ENCODE measurements at regions not wholly inside any gene's neighbourhood (a gene's known extent, or its start where the extent isn't known, plus 50 kb on each side); places are given as distances from the start of the nearest gene placed in this dataset.

GRCh38 chr2:38168710-38169480 is 92.9 kb upstream of the CYP1B1 start:
- Histone ChIP-seq H3K4me3 (ENCODE audit: low read depth, low read length, poor library complexity, severe bottlenecking) (no peak overlapping the region), H3K79me2 (ENCODE audit: insufficient read depth, low read depth, low read length) (no peaks in the 10 kb centered on the region), H3K36me3 (ENCODE audit: insufficient read depth, low read length) (no peaks in the 10 kb centered on the region), H3K9me2 (ENCODE audit: insufficient read depth, low read length) (no peaks in the 10 kb centered on the region), H4K20me1 (ENCODE audit: insufficient read depth, low read length) (no peaks in the 10 kb centered on the region), H2AFZ (ENCODE audit: low read length) (no peak overlapping the region), H3K27ac (ENCODE audit: low read depth, low read length, poor library complexity, severe bottlenecking) (no peak overlapping the region), H3K4me2 (ENCODE audit: low read length) (no peak overlapping the region), H3K4me1 (ENCODE audit: insufficient read depth, low read length, poor library complexity, severe bottlenecking) (no peaks in the 10 kb centered on the region), H3K9me3 (ENCODE audit: low read length) (no peaks in the 10 kb centered on the region)
- ChIA-PET CTCF (ENCODE audit: unreplicated experiment) (no interaction called here), POLR2A (no interaction called here)
- TF ChIP-seq CTCF (conservative IDR thresholded peaks at IDR 0.05; ENCODE audit: low read length): no peak
- no peak for TF ChIP-seq EZH2phosphoT487 (IDR thresholded peaks at IDR 0.05; ENCODE audit: borderline replicate concordance, low read depth, low read length)
- no TSS peak for BruUV-seq (replicated peaks)
- intact Hi-C loops (cut with micrococcal nuclease; ENCODE audit: unreplicated experiment): no loop called here
- DNase-seq (ENCODE audit: low spot score): no peak

GRCh38 chr2:38167968-38168350 is 92.0 kb upstream of the CYP1B1 start:
- POLR2A ChIA-PET: no interaction called here
- no peaks in the 10 kb centered on the region for H4K20me1 ChIP-seq (ENCODE audit: insufficient read depth, low read length)
- BruUV-seq (replicated peaks): no TSS peak
- H2AFZ ChIP-seq (ENCODE audit: low read length): no peak overlapping the region
- no peaks in the 10 kb centered on the region for H3K36me3 ChIP-seq (ENCODE audit: insufficient read depth, low read length)
- no peak overlapping the region for H3K27ac ChIP-seq (ENCODE audit: low read depth, low read length, poor library complexity, severe bottlenecking)
- CTCF ChIA-PET (ENCODE audit: unreplicated experiment): no interaction called here
- no peaks in the 10 kb centered on the region for H3K9me3 ChIP-seq (ENCODE audit: low read length)
- no peaks in the 10 kb centered on the region for H3K79me2 ChIP-seq (ENCODE audit: insufficient read depth, low read depth, low read length)
- H3K4me3 ChIP-seq (ENCODE audit: low read depth, low read length, poor library complexity, severe bottlenecking): no peak overlapping the region
- H3K4me2 ChIP-seq (ENCODE audit: low read length): no peak overlapping the region
- H3K9me2 ChIP-seq (ENCODE audit: insufficient read depth, low read length): no peaks in the 10 kb centered on the region
- DNase-seq (ENCODE audit: low spot score): no peak
- H3K4me1 ChIP-seq (ENCODE audit: insufficient read depth, low read length, poor library complexity, severe bottlenecking): no peaks in the 10 kb centered on the region
- intact Hi-C loops (cut with micrococcal nuclease; ENCODE audit: unreplicated experiment): no loop called here
- TF ChIP-seq EZH2phosphoT487 (IDR thresholded peaks at IDR 0.05; ENCODE audit: borderline replicate concordance, low read depth, low read length) (no peak), CTCF (conservative IDR thresholded peaks at IDR 0.05; ENCODE audit: low read length) (no peak)

- H2AFZ ChIP-seq (ENCODE audit: low read length): no peak overlapping the region
- intact Hi-C loops (cut with micrococcal nuclease; ENCODE audit: unreplicated experiment): no loop called here
- no peaks in the 10 kb centered on the region for H3K9me2 ChIP-seq (ENCODE audit: insufficient read depth, low read length)
- no peaks in the 10 kb centered on the region for H3K79me2 ChIP-seq (ENCODE audit: insufficient read depth, low read depth, low read length)
- H3K4me3 ChIP-seq (ENCODE audit: low read depth, low read length, poor library complexity, severe bottlenecking): no peak overlapping the region
- no peaks in the 10 kb centered on the region for H4K20me1 ChIP-seq (ENCODE audit: insufficient read depth, low read length)
- H3K9me3 ChIP-seq (ENCODE audit: low read length): no peaks in the 10 kb centered on the region
- CTCF ChIA-PET (ENCODE audit: unreplicated experiment): no interaction called here
- no peak for DNase-seq (ENCODE audit: low spot score)
- no peaks in the 10 kb centered on the region for H3K36me3 ChIP-seq (ENCODE audit: insufficient read depth, low read length)
- TF ChIP-seq EZH2phosphoT487 (IDR thresholded peaks at IDR 0.05; ENCODE audit: borderline replicate concordance, low read depth, low read length): no peak
- no peak for TF ChIP-seq CTCF (conservative IDR thresholded peaks at IDR 0.05; ENCODE audit: low read length)
- POLR2A ChIA-PET: interaction anchor here (1.0 kb wide), 1 partner anchor 19 kb away, joined by 4 read pairs; no protein-coding TSS in a partner anchor
- H3K4me2 ChIP-seq (ENCODE audit: low read length): no peak overlapping the region
- no peaks in the 10 kb centered on the region for H3K4me1 ChIP-seq (ENCODE audit: insufficient read depth, low read length, poor library complexity, severe bottlenecking)
- H3K27ac ChIP-seq (ENCODE audit: low read depth, low read length, poor library complexity, severe bottlenecking): no peak overlapping the region
- no TSS peak for BruUV-seq (replicated peaks)
Measured at GRCh38 chr2:38165698-38166097, 89.7 kb upstream of the CYP1B1 start.
